Hematopoietic multipotent progenitor cell (in vitro differentiated cells): ENCODE measurements at regions not wholly inside any gene's neighbourhood (a gene's known extent, or its start where the extent isn't known, plus 50 kb on each side); places are given as distances from the start of the nearest gene placed in this dataset.
"Not testable (repeated sequence)": the region's sequence is repeated elsewhere in the genome, so short reads cannot be mapped to it uniquely, and the experiment has no call there.

Experiments used
- DNase-seq, 3 donors: peaks; one replicate each; pipeline ENCODE4 v3.0.0-alpha.2; 2011 to 2015; ENCODE audit warnings: low read depth in 2 of 3, low spot score in 2 of 3

DNA sequence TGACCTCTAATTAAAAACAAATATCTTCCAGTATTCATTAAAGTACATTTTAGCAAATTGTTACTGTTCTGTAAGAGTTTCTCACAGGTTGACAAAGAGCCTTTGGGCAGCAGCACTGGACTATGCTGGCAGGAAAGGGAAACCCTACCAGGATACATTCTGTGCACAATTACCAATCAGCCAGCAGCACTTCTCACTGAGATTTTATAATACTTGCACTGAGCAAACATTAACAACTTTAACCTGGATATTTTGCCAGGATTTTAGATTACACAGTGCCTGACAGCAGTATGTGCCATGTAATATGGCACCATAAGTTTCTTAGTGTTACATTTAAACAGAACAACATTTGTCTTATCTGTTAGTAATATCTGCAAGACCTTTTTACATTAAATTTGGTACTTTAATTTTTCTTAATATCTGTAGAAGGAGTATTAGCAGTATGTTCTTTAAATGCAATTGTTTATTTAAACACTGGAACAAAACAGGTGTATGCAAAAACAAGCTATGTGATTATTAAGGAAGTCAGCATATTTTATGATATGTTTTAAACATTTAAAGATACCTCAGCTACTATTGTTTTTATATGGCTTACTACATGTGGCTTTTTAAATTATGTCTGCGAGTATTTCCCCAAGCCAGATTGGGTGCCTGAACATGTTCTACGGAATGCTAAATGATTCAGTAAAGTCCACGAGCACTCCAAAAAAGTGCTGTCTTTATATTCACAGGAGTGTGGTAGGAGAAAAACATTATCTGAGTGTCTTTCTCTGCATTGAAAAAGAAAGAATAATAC lies 699.0 kb upstream of the LUZP2 start:
- no peak for DNase-seq

DNA sequence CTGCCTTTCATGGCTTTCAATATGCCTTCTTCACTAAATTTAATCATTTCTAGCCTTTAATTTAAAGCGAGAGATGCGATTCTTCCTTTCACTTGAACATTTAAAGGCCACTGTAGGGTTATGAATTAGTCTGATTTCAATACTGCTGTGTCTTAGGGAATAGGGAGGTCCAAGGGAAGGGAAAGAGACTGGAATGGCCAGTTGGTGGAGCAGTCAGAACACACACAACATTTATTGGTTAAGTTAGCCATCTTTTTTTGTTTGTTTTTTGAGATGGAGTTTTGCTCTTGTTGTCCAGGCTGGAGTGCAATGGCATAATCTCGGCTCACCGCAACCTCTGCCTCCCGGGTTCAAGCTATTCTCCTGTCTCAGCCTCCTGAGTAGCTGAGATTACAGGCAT lies 662.5 kb upstream of the LUZP2 start:
- not testable (repeated sequence) for DNase-seq

- DNase-seq, result no peak
Measured at GRCh38 chr11:23836981-23837380, 659.9 kb upstream of the LUZP2 start.

GRCh38 chr11:23840872-23841271 lies 656.0 kb upstream of the LUZP2 start:
- no peak for DNase-seq

- DNase-seq, result no peak
Measured at GRCh38 chr11:23846902-23847422, 649.9 kb upstream of the LUZP2 start.

GRCh38 chr11:23851216-23851615 lies 645.6 kb upstream of the LUZP2 start:
- no peak for DNase-seq

- no peak for DNase-seq
Measured at GRCh38 chr11:23856654-23857053, 640.2 kb upstream of the LUZP2 start.

DNA sequence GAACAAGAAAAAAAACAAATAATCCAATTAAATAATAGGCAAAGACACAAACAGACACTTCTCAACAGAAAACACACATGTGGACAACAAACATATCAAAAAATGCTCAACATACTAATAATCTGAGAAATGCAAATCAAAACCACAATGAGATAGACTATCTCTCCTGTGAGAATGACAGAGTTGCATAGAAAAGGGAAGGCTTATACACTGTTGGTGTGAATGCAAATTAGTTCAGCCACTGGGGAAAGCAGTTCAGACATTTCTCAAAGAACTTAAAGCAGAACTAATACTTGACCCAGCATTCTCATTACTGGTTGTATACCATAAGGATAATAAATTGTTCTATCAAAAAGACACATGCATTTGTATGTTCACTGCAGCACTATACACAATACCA lies 637.8 kb upstream of the LUZP2 start:
- DNase-seq, result no peak

- DNase-seq, result no peak
Measured at GRCh38 chr11:23861615-23862014, 635.2 kb upstream of the LUZP2 start.

DNA sequence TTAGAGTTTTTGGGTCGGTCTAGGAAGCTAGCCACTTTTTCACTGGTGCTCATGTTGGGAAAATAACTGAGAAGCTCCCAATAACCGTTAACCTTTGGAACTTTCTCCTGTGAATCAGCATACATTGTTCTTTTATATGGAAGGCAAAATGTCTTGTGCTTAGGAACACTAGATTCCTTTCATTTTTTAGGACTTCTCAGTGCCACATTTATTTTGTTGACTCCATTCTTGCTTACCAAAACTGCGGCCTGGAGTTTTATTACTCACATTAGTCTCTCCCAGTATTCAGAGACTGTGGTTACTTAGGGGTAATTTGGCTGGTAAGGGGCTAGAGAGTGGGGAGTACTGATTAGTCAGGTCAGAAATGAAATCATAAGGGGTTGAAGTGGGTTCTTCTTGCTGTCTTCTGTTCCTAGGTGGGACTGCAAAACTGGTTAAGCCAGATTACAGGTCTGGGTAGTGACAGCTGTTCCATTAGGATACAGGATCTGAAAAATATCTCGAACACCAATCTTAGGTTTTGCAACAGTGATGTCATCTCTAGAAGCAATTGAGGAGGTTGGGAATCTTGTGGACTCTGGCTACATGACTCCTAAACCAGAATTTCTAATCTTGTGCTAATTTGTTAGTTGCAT lies 631.4 kb upstream of the LUZP2 start:
- no peak for DNase-seq

DNA sequence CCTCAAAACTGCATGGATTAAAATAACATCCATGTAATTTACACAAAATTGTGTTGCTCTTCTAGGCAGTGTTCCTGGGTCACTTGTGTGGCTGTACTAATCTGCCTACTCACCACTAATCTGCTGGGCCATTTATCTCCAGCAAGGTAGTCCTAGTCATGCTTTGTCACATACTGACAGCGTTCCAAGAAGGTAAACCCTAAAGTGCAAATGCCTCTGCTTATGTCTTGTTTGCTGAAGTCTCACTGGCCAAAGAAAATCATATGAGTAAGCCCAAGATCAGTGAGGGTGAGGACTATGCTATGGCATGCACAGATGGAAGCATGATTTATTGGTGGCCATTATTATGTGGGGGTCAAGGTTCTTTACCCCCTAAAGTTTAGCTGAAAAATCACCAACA lies 630.2 kb upstream of the LUZP2 start:
- DNase-seq, result no peak

DNA sequence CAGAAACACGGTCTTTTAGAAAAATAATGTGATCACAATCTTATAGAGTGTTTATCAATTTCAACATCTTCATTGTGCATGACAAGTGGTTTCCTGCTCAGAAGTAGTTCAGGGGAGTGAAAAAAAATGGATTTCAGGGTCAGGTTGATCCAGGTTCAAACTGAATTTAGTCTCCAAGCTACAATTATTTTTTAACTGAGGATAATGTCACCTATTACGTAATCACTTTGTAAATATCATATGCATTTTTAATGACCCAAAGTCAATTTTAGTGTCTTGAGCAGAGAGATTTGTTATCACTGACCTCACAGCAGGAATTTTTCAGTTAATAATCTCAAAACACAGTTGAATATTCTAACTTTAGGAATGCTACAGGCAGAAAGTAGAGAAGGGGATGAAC lies 627.2 kb upstream of the LUZP2 start:
- DNase-seq, result no peak

DNA sequence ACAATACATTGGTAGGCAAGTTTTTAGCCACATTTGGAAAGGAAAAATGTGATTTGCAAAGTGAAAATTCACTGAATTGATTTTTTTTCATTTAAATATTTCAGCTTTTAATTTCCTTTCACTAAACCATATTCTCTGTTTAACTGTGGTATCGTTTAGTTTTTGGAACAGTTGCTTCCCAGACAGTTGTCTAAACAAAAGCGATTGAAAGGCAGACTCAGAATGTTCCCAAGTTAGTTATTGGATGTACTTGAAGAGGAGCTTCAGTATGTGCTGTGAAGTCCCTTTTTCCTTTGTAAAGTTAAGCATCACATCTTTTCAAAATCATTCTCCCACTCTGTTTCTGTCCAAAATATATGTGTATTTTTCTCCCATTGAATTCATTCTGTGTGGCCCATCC lies 623.4 kb upstream of the LUZP2 start:
- DNase-seq, result no peak

GRCh38 chr11:23875176-23875850 lies 621.5 kb upstream of the LUZP2 start:
- DNase-seq, result no peak

DNA sequence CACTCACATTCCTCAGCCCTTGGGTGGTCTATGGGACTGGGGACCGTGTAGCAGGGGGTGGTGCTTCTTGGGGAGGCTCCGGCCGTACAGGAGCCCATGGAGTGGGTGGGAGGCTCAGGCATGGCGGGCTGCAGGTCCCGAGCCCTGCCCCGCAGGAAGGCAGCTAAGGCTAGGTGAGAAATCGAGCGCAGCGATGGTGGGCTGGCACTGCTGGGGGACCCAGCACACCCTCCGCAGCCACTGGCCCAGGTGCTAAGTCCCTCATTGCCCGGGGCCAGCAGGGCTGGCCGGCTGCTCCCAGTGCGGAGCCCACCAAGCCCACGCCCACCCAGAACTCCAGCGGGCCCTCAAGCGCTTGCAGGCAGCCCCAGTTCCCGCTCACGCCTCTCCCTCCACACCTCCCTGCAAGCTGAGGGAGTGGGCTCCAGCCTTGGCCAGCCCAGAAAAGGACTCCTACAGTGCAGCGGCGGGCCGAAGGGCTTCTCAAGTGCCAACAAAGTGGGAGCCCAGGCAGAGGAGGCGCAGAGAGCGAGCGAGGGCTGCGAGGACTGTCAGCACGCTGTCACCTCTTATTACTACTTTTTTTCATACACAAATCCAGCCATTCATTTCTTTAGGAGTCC lies 613.3 kb upstream of the LUZP2 start:
- not testable (repeated sequence) for DNase-seq

- no peak for DNase-seq
Measured at GRCh38 chr11:23884341-23884740, 612.5 kb upstream of the LUZP2 start.

DNA sequence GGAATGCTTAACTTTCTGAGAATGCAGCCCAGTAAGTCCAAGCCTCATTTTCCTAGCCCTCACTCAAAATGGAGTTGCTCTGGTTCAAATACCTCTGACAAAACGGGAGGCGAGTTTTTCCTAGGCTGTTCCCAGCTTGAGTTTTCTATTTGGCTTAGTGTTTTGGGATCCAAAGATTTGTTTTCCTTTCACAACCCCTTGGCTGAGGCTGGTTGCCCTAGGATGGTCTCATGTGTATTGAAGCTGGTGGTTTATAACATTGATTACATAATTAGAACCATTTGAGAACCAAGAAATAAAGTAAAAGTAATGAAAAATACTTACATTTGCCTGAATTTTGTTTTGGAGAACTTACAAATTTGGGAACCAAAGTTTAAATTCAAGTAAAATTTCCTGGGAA lies 611.1 kb upstream of the LUZP2 start:
- DNase-seq, result no peak

DNA sequence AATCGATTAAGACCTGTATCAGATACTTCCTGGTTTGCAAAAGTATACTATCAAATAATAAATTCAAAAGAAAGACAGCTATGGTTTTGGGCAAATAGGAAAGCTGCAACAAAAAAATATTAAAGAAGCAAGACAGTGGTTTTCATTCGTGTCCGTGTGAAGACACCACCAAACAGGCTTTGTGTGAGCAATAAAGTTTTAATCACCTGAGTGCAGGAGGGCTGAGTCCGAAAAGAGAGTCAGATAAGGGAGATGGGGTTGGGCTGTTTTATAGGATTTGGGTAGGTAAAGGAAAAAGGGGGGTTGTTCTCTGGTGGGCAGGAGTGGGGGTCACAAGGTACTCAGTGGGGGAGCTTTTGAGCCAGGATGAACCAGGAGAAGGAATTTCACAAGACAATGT lies 609.7 kb upstream of the LUZP2 start:
- not testable (repeated sequence) for DNase-seq

- no peak for DNase-seq
Measured at GRCh38 chr11:23893126-23893525, 603.7 kb upstream of the LUZP2 start.

- no peak for DNase-seq
Measured at GRCh38 chr11:23897453-23898286, 599.2 kb upstream of the LUZP2 start.
